K562 (cell line): ENCODE measurements at regions not wholly inside any gene's neighbourhood (a gene's known extent, or its start where the extent isn't known, plus 50 kb on each side); places are given as distances from the start of the nearest gene placed in this dataset.

ENCODE experiments used
- ARID2 ChIP-seq: fragments of 450-650 bp; IDR thresholded peaks from 2 replicates; pipeline ENCODE4 v1.6.1; 2017; ENCODE audit warnings: antibody characterized with exemption, mild to moderate bottlenecking
- BDP1 ChIP-seq: IDR thresholded peaks from 3 replicates; pipeline ENCODE4 v1.6.1; 2011; ENCODE audit not compliant: insufficient read length, insufficient read depth
- CEBPB ChIP-seq: fragments of 450-650 bp; IDR thresholded peaks from 2 replicates; pipeline ENCODE4 v1.6.1; 2016; ENCODE audit warnings: missing genetic modification characterization, missing compliant biosample characterization
- CEBPG ChIP-seq, 3 experiments: fragments of 200-800 bp in 1 of 3; sonication (Bioruptor generic) in 1 of 3; sonication (generic) in 1 of 3; formaldehyde crosslinking in 1 of 3; IDR thresholded peaks in 2 of 3; conservative IDR thresholded peaks in 1 of 3; 2 replicates each; pipeline versions ENCODE4 v1.6.1 to v1.8.0; 2016 to 2022; ENCODE audit warnings: missing compliant biosample characterization in 2 of 3, missing genetic modification characterization in 2 of 3, mild to moderate bottlenecking in 1 of 3, missing genetic modification reagents in 1 of 3
- CREBBP ChIP-seq: IDR thresholded peaks from one replicate; pipeline ENCODE4 v1.6.1; 2012; ENCODE audit warnings: low read depth, mild to moderate bottlenecking, control low read depth, inconsistent platforms, low read length
- GATAD2B ChIP-seq: fragments of 450-650 bp; IDR thresholded peaks from 2 replicates; pipeline ENCODE4 v1.6.1; 2017; ENCODE audit warnings: mild to moderate bottlenecking, borderline replicate concordance
- NFRKB ChIP-seq: fragments of 450-650 bp; IDR thresholded peaks from 2 replicates; pipeline ENCODE4 v1.6.1; 2016; ENCODE audit warnings: low read depth
- POLR3G ChIP-seq: IDR thresholded peaks from 2 replicates; pipeline ENCODE4 v1.6.1; 2011; ENCODE audit not compliant: insufficient read length, insufficient replicate concordance; ENCODE audit errors: extremely low read depth
- RBFOX2 ChIP-seq: fragments of 200-400 bp; formaldehyde crosslinking; IDR thresholded peaks from 2 replicates; pipeline ENCODE4 v1.6.1; 2017; ENCODE audit warnings: low read depth, mild to moderate bottlenecking, low read length, moderate library complexity
- SMARCB1 ChIP-seq: IDR thresholded peaks from 2 replicates; pipeline ENCODE4 v1.6.1; 2011; ENCODE audit warnings: improper control_type of control experiment, low read depth; ENCODE audit not compliant: insufficient read length
- ZNF282 ChIP-seq: sonication (generic); formaldehyde crosslinking; IDR thresholded peaks from 2 replicates; pipeline ENCODE4 v1.8.1; 2023; ENCODE audit warnings: missing genetic modification reagents
- ZNF561 ChIP-seq: fragments of 450-650 bp; formaldehyde crosslinking; conservative IDR thresholded peaks from 2 replicates; pipeline ENCODE4 v1.4.0; 2020; ENCODE audit warnings: mild to moderate bottlenecking, moderate library complexity
- TF ChIP-seq, protein P1 (sequence below): fragments of 200-800 bp; sonication (Bioruptor generic); IDR thresholded peaks from 2 replicates; pipeline ENCODE4 v1.6.1; 2016; ENCODE audit warnings: missing genetic modification characterization, missing compliant biosample characterization
- TF ChIP-seq, protein P2 (sequence below): fragments of 450-650 bp; IDR thresholded peaks from 2 replicates; pipeline ENCODE4 v1.6.1; 2017; ENCODE audit warnings: antibody characterized with exemption
- TF ChIP-seq, protein P3 (sequence below): sonication (generic); formaldehyde crosslinking; IDR thresholded peaks from 2 replicates; pipeline ENCODE4 v1.8.0; 2022; ENCODE audit warnings: missing genetic modification reagents, mild to moderate bottlenecking, moderate library complexity, borderline replicate concordance

DNA sequence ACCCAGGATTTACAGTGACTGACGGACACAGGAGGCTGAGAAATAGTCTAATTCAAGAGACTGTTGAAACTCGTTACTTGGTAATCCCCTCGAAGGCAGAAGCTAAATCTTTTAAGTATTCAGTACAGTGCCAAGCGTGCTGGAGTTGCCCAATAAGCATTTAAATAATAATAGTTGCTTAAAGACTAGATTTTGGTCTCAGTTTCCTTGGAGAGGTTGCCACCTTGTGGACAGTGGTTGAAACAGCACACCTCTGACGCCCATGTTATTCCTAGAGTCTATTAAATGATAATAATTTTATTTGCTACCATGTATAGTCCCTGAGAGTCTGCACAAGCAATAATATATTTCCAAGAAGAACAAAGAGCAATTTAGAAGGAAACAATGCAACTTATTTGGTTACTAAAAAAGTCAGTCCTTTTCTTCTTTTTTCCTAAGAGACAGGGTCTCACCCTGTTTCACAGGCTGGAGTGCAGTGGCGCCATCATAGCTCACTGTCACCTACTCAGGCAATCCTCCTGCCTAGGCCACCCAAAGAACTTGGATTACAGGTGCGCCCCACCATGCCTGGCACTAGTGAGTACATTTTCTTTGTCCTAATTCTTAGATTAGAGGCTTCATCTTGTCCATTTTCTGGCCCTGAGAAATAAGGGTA, 138.0 kb upstream of the NUDT7 start (continued):
- TF ChIP-seq, protein P1, sequence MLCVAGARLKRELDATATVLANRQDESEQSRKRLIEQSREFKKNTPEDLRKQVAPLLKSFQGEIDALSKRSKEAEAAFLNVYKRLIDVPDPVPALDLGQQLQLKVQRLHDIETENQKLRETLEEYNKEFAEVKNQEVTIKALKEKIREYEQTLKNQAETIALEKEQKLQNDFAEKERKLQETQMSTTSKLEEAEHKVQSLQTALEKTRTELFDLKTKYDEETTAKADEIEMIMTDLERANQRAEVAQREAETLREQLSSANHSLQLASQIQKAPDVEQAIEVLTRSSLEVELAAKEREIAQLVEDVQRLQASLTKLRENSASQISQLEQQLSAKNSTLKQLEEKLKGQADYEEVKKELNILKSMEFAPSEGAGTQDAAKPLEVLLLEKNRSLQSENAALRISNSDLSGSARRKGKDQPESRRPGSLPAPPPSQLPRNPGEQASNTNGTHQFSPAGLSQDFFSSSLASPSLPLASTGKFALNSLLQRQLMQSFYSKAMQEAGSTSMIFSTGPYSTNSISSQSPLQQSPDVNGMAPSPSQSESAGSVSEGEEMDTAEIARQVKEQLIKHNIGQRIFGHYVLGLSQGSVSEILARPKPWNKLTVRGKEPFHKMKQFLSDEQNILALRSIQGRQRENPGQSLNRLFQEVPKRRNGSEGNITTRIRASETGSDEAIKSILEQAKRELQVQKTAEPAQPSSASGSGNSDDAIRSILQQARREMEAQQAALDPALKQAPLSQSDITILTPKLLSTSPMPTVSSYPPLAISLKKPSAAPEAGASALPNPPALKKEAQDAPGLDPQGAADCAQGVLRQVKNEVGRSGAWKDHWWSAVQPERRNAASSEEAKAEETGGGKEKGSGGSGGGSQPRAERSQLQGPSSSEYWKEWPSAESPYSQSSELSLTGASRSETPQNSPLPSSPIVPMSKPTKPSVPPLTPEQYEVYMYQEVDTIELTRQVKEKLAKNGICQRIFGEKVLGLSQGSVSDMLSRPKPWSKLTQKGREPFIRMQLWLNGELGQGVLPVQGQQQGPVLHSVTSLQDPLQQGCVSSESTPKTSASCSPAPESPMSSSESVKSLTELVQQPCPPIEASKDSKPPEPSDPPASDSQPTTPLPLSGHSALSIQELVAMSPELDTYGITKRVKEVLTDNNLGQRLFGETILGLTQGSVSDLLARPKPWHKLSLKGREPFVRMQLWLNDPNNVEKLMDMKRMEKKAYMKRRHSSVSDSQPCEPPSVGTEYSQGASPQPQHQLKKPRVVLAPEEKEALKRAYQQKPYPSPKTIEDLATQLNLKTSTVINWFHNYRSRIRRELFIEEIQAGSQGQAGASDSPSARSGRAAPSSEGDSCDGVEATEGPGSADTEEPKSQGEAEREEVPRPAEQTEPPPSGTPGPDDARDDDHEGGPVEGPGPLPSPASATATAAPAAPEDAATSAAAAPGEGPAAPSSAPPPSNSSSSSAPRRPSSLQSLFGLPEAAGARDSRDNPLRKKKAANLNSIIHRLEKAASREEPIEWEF (CRISPR knock-in tag), result no peak
- no peak for TF ChIP-seq POLR3G
- no peak for TF ChIP-seq BDP1
- TF ChIP-seq, protein P2, sequence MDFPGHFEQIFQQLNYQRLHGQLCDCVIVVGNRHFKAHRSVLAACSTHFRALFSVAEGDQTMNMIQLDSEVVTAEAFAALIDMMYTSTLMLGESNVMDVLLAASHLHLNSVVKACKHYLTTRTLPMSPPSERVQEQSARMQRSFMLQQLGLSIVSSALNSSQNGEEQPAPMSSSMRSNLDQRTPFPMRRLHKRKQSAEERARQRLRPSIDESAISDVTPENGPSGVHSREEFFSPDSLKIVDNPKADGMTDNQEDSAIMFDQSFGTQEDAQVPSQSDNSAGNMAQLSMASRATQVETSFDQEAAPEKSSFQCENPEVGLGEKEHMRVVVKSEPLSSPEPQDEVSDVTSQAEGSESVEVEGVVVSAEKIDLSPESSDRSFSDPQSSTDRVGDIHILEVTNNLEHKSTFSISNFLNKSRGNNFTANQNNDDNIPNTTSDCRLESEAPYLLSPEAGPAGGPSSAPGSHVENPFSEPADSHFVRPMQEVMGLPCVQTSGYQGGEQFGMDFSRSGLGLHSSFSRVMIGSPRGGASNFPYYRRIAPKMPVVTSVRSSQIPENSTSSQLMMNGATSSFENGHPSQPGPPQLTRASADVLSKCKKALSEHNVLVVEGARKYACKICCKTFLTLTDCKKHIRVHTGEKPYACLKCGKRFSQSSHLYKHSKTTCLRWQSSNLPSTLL, result no peak
- TF ChIP-seq GATAD2B, result no peak
- no peak for TF ChIP-seq ZNF282 (CRISPR knock-in tag)
- 0 out of 2 replicates have a peak, but pooled peaks have one; percentile 13 for TF ChIP-seq ARID2
- peak; percentile 73 for TF ChIP-seq CEBPB (tag)
- no peak for TF ChIP-seq RBFOX2
- TF ChIP-seq SMARCB1, result no peak
- no peak for TF ChIP-seq NFRKB
- no peak for TF ChIP-seq ZNF561
- no peak for TF ChIP-seq CEBPG (CRISPR knock-in tag; IDR thresholded peaks at IDR 0.05)
- 0 out of 4 replicates have a peak, but pooled peaks of 1 of the 2 experiments have one; percentile 43 for TF ChIP-seq CEBPG (tag; conservative IDR thresholded peaks at IDR 0.05 in 1 of 2, IDR thresholded peaks at IDR 0.05 in 1 of 2)
- TF ChIP-seq, protein P3, sequence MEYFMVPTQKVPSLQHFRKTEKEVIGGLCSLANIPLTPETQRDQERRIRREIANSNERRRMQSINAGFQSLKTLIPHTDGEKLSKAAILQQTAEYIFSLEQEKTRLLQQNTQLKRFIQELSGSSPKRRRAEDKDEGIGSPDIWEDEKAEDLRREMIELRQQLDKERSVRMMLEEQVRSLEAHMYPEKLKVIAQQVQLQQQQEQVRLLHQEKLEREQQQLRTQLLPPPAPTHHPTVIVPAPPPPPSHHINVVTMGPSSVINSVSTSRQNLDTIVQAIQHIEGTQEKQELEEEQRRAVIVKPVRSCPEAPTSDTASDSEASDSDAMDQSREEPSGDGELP (CRISPR knock-in tag), result no peak
- no peak for TF ChIP-seq CREBBP
